ACHN (cell line): ENCODE measurements at regions not wholly inside any gene's neighbourhood (a gene's known extent, or its start where the extent isn't known, plus 50 kb on each side); places are given as distances from the start of the nearest gene placed in this dataset.

Experiments
- DNase-seq: peaks from one replicate; pipeline ENCODE4 v3.0.0-alpha.2; 2015
- in situ Hi-C: cut with HindIII; loops from 2 replicates; pipeline ENCODE4 v1.10.0; 2017; ENCODE audit warnings: low sequenced_read_pairs, low pct_ligation_motif_present, low pct_unique_long_range_greater_than_20kb

GRCh38 chr1:234969581-234970400 lies 158.8 kb downstream of the TOMM20 start:
- in situ Hi-C loops, result no loop called here
- no peak for DNase-seq

- in situ Hi-C loops, result no loop called here
- no peak for DNase-seq
Measured at GRCh38 chr1:234969011-234969441, 159.6 kb downstream of the TOMM20 start.

GRCh38 chr1:234968451-234968850 lies 160.2 kb downstream of the TOMM20 start:
- no peak for DNase-seq
- in situ Hi-C loops, result no loop called here

- no peak for DNase-seq
- in situ Hi-C loops, result no loop called here
Measured at GRCh38 chr1:234967121-234967520, 161.5 kb downstream of the TOMM20 start.

- in situ Hi-C loops, result no loop called here
- DNase-seq, result no peak
Measured at GRCh38 chr1:234965111-234965510, 163.5 kb downstream of the TOMM20 start.

GRCh38 chr1:234963904-234964702 lies 164.5 kb downstream of the TOMM20 start:
- in situ Hi-C loops, result no loop called here
- DNase-seq, result no peak

- DNase-seq, result peak; percentile 93
Measured at GRCh38 chr1:234963180-234963903, 165.3 kb downstream of the TOMM20 start.

GRCh38 chr1:234962340-234962989 lies 166.2 kb downstream of the TOMM20 start:
- DNase-seq, result peak; percentile 99
- in situ Hi-C loops, result no loop called here

More at GRCh38 chr1:234963180-234963903, 165.3 kb downstream of the TOMM20 start:
- in situ Hi-C loops, result no loop called here

- in situ Hi-C loops, result no loop called here
- peak; percentile 85 for DNase-seq
Measured at GRCh38 chr1:234961456-234962339, 166.9 kb downstream of the TOMM20 start.

GRCh38 chr1:234960722-234961455 lies 167.7 kb downstream of the TOMM20 start:
- in situ Hi-C loops, result no loop called here
- no peak for DNase-seq

- in situ Hi-C loops, result no loop called here
- DNase-seq, result no peak
Measured at GRCh38 chr1:234958706-234959657, 169.7 kb downstream of the TOMM20 start.

- no peak for DNase-seq
- in situ Hi-C loops, result no loop called here
Measured at GRCh38 chr1:234958066-234958705, 170.5 kb downstream of the TOMM20 start.

GRCh38 chr1:234957330-234958065 lies 171.1 kb downstream of the TOMM20 start:
- in situ Hi-C loops, result no loop called here
- DNase-seq, result peak; percentile 86

- no peak for DNase-seq
- in situ Hi-C loops, result no loop called here
Measured at GRCh38 chr1:234956821-234957329, 171.8 kb downstream of the TOMM20 start.
